ENCODE measurements at regions not wholly inside any gene's neighbourhood (a gene's known extent, or its start where the extent isn't known, plus 50 kb on each side); places are given as distances from the start of the nearest gene placed in this dataset.

DNA sequence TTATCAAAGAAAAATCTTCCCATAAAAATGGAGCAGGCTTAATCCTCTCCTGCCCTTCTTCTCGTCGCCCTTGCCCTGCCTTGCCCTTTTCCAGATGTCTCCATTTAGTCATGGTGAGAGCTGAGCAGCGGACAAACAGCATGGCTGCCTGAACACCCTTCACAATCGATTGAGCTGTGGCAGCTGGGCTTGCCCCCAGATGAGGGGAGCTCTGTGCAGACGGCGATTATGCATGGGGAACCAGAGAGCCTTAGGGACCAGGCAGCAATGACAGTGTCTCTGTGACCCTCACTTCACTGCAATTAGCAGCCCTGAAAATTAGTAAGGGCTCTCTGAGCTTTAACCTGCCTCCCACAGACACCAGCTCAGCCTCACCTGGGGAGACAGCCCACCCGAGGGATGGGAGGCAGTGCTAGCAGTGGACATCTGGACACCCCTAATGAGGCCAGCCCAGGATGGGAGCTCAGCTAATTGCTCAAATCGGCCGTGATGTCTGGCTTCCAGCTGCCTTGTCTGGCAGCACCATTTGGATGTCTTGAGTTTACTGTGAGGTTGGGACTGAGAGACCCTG, 365.7 kb downstream of the TNS1 start:
- no peaks in the 10 kb centered on the region for H3K9me3 ChIP-seq
- H3K27ac ChIP-seq = no peak overlapping the region
- H3K4me3 ChIP-seq = no peak overlapping the region
- no peaks in the 10 kb centered on the region for H3K36me3 ChIP-seq
- intact Hi-C loops (cut with DNase I) = no loop called here
- no peaks in the 10 kb centered on the region for H3K27me3 ChIP-seq
- H3K4me1 ChIP-seq = no peaks in the 10 kb centered on the region
- DNase-seq = no peak
- WGBS (ENCODE audit: insufficient coverage, low coverage, low lambda C conversion rate, missing lambda C conversion rate) = 78% methylated on average over 6 of the region's 9 CpGs
- TF ChIP-seq, protein P1, sequence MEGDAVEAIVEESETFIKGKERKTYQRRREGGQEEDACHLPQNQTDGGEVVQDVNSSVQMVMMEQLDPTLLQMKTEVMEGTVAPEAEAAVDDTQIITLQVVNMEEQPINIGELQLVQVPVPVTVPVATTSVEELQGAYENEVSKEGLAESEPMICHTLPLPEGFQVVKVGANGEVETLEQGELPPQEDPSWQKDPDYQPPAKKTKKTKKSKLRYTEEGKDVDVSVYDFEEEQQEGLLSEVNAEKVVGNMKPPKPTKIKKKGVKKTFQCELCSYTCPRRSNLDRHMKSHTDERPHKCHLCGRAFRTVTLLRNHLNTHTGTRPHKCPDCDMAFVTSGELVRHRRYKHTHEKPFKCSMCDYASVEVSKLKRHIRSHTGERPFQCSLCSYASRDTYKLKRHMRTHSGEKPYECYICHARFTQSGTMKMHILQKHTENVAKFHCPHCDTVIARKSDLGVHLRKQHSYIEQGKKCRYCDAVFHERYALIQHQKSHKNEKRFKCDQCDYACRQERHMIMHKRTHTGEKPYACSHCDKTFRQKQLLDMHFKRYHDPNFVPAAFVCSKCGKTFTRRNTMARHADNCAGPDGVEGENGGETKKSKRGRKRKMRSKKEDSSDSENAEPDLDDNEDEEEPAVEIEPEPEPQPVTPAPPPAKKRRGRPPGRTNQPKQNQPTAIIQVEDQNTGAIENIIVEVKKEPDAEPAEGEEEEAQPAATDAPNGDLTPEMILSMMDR (IDR thresholded peaks at IDR 0.05) = no peak
- no peak for TF ChIP-seq POLR2A (IDR thresholded peaks at IDR 0.05)
- no peak for ATAC-seq

DNA sequence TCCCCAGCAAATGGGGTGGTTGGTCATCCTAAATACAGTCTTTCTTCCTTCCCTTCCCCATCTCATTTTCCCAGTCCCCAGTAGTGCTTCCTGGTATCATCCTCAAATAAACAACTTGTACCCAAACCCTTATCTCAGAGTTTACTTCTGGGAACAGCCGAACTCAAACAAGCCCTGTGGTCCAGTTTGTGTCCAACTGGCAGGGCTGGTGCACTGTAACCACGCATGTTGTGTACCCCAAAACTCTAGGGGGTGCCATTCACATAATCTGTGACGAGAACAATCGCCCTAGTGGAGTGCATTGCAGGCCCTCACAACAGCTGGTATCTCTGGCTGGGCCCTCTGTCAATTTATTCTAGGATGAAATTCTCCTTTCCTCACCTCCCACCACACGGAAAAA, 366.2 kb downstream of the TNS1 start:
- Histone ChIP-seq H3K4me1 (no peaks in the 10 kb centered on the region), H3K9me3 (no peaks in the 10 kb centered on the region), H3K36me3 (no peaks in the 10 kb centered on the region), H3K4me3 (no peak overlapping the region), H3K27ac (no peak overlapping the region), H3K27me3 (no peaks in the 10 kb centered on the region)
- intact Hi-C loops (cut with DNase I) = no loop called here
- DNase-seq (no peak), ATAC-seq (no peak)
- TF ChIP-seq, protein P1 (IDR thresholded peaks at IDR 0.05) = no peak
- no peak for TF ChIP-seq POLR2A (IDR thresholded peaks at IDR 0.05)
- WGBS (ENCODE audit: insufficient coverage, low coverage, low lambda C conversion rate, missing lambda C conversion rate) = 74% methylated on average over 5 of the region's 5 CpGs

DNA sequence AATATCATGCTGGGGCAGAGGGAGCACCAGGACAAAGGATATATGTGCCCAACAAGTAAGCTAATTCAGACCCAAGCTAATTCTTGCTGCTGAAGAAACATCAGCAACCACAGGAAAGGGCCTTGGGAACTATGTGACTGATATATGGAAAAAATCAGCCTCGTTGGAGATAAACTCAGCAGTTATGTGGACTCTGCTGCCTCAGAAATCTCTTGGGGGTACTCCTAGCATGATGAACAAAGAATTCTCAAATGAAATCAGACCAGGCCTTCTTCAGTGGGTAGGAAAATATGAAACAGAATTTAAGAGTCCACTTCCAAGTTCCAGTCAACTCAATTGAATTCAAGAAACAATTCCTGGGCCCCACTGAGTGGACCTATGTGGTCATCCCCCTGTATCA, 367.9 kb downstream of the TNS1 start:
- no peak overlapping the region for H3K27ac ChIP-seq
- TF ChIP-seq, protein P1 (IDR thresholded peaks at IDR 0.05) = no peak
- no peak for TF ChIP-seq POLR2A (IDR thresholded peaks at IDR 0.05)
- 33% methylated on average over 1 of the region's 1 CpG for WGBS (ENCODE audit: insufficient coverage, low coverage, low lambda C conversion rate, missing lambda C conversion rate)
- H3K4me3 ChIP-seq = no peak overlapping the region
- intact Hi-C loops (cut with DNase I) = no loop called here
- ATAC-seq (no peak), DNase-seq (no peak)
- no peaks in the 10 kb centered on the region for H3K27me3 ChIP-seq
- no peaks in the 10 kb centered on the region for H3K36me3 ChIP-seq
- no peaks in the 10 kb centered on the region for H3K9me3 ChIP-seq
- no peaks in the 10 kb centered on the region for H3K4me1 ChIP-seq

DNA sequence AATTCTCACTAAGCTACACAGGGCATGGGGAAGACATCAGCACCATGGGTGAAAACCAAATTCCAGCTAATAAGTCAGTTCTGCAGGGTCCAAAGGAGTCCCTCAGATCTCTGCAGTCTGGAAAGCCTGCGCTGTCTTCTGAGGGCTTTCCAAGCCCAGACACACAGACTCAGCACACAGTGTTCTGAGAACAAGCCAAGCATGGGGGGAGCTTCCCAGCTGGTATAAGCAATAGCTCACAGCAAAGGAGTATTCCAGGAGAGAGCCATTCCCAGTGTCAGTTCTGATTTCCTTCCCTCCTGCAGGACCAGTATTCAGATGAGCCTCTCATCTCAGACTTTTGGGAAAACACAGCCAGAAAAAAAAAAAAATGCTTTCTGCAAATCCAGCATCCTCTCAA, 370.8 kb downstream of the TNS1 start:
- no peak for DNase-seq

More for the DNA sequence above, 370.8 kb downstream of the TNS1 start:
- H3K4me1 ChIP-seq = no peaks in the 10 kb centered on the region
- TF ChIP-seq, protein P1 (IDR thresholded peaks at IDR 0.05) = no peak
- no peak for TF ChIP-seq POLR2A (IDR thresholded peaks at IDR 0.05)
- ATAC-seq = peak in 1 of 4 donors; percentile 59
- H3K4me3 ChIP-seq = no peak overlapping the region
- intact Hi-C loops (cut with DNase I) = no loop called here
- no peaks in the 10 kb centered on the region for H3K36me3 ChIP-seq
- no peaks in the 10 kb centered on the region for H3K9me3 ChIP-seq
- no peaks in the 10 kb centered on the region for H3K27me3 ChIP-seq
- no peak overlapping the region for H3K27ac ChIP-seq
- no CpG with 5 or more reads among the region's 1 CpG for WGBS (ENCODE audit: insufficient coverage, low coverage, low lambda C conversion rate, missing lambda C conversion rate)
